Stimulated activated CD4-positive, alpha-beta T cell treated with anti-CD3 and anti-CD28 coated beads, Interleukin-4, amount 100 ng/mL, for 4 hours (primary cell): ENCODE measurements at regions not wholly inside any gene's neighbourhood (a gene's known extent, or its start where the extent isn't known, plus 50 kb on each side); places are given as distances from the start of the nearest gene placed in this dataset.

ENCODE experiments used
- DNase-seq, 2 experiments: peaks; one replicate each; pipeline ENCODE4 v3.0.0-alpha.2; 2020

GRCh38 chr18:78771496-78772359 is 207.9 kb upstream of the SALL3 start:
- DNase-seq = no peak

GRCh38 chr18:78772360-78773302 is 207.0 kb upstream of the SALL3 start:
- no peak for DNase-seq

GRCh38 chr18:78773303-78773755 is 206.3 kb upstream of the SALL3 start:
- DNase-seq = no peak

- DNase-seq = no peak
These were observed 205.8 kb upstream of the SALL3 start for GRCh38 chr18:78773819-78774218.

- no peak for DNase-seq
These were observed 204.9 kb upstream of the SALL3 start for GRCh38 chr18:78774741-78775141.

GRCh38 chr18:78776151-78776550 is 203.5 kb upstream of the SALL3 start:
- no peak for DNase-seq

- DNase-seq = no peak
These were observed 202.8 kb upstream of the SALL3 start for GRCh38 chr18:78776706-78777285.

- no peak for DNase-seq
These were observed 201.6 kb upstream of the SALL3 start for GRCh38 chr18:78777992-78778391.

- no peak for DNase-seq
These were observed 201.0 kb upstream of the SALL3 start for GRCh38 chr18:78778651-78779050.

- no peak for DNase-seq
These were observed 199.5 kb upstream of the SALL3 start for GRCh38 chr18:78779996-78780718.

GRCh38 chr18:78780719-78781600 is 198.7 kb upstream of the SALL3 start:
- no peak for DNase-seq

GRCh38 chr18:78781601-78781960 is 198.0 kb upstream of the SALL3 start:
- no peak for DNase-seq

GRCh38 chr18:78782951-78783563 is 196.6 kb upstream of the SALL3 start:
- DNase-seq = no peak

- no peak for DNase-seq
These were observed 196.1 kb upstream of the SALL3 start for GRCh38 chr18:78783564-78783960.

GRCh38 chr18:78784861-78785260 is 194.8 kb upstream of the SALL3 start:
- no peak for DNase-seq

- no peak for DNase-seq
These were observed 193.9 kb upstream of the SALL3 start for GRCh38 chr18:78785706-78786105.

GRCh38 chr18:78786776-78787175 is 192.8 kb upstream of the SALL3 start:
- no peak for DNase-seq

- DNase-seq = no peak
These were observed 191.9 kb upstream of the SALL3 start for GRCh38 chr18:78787751-78788150.

- DNase-seq = no peak
These were observed 191.5 kb upstream of the SALL3 start for GRCh38 chr18:78788161-78788560.

GRCh38 chr18:78789850-78790249 is 189.8 kb upstream of the SALL3 start:
- DNase-seq = no peak

GRCh38 chr18:78790511-78790910 is 189.1 kb upstream of the SALL3 start:
- no peak for DNase-seq
